ENCODE measurements at regions not wholly inside any gene's neighbourhood (a gene's known extent, or its start where the extent isn't known, plus 50 kb on each side); places are given as distances from the start of the nearest gene placed in this dataset.

DNA sequence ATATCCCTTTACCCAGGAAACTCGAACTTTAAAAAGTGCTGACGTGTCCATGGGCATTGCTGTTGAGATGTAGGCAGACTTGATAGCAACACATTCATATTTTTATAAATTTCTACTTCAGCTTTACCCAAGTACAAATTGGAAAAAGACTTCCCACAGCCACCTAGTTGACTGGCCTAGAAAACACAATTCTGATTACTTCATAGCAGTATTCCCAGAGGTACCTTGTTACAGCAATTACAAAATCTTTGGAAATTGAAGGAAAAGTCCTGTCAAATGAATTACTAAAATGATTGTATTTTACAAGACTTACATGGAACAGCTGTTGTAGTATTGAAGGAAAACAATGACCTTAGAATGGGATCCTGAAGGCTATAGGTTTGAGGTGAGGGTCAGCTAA lies 130.7 kb upstream of the NREP start:
- no peak for TF ChIP-seq CTCF (IDR thresholded peaks at IDR 0.05)
- no peak for TF ChIP-seq TCF7L2 (IDR thresholded peaks at IDR 0.05; ENCODE audit: low read depth, low read length)
- no peak for TF ChIP-seq POLR2AphosphoS5 (IDR thresholded peaks at IDR 0.05; ENCODE audit: low read depth, low read length)
- no peak for TF ChIP-seq REST (IDR thresholded peaks at IDR 0.05; ENCODE audit: insufficient read depth in 1 of 2, low read depth in 2 of 2, low read length in 1 of 2)

Measured in Panc1 (cell line).